IMR-90 (cell line): ENCODE measurements at regions not wholly inside any gene's neighbourhood (a gene's known extent, or its start where the extent isn't known, plus 50 kb on each side); places are given as distances from the start of the nearest gene placed in this dataset.

Source experiments
- ATAC-seq: fragments of 200-7000 bp; cut with Tn5 transposase; 2 replicates; pipeline ENCODE4 v1.9.1; 2020; ENCODE audit warnings: low read depth, mild to moderate bottlenecking, moderate library complexity
- BruUV-seq: library from RNA; stranded (reverse); fragments of 400-500 nt; replicated peaks from 2 replicates; lab custom pipeline; 2021; lab: Mats Ljungman, UMichigan
- CTCF ChIA-PET: fragments of 300-600 bp; formaldehyde crosslinking; extraction: SDS; loops from one replicate; lab custom pipeline; 2021; ENCODE audit warnings: antibody characterized with exemption; lab: Yijun Ruan, JAX
- POLR2A ChIA-PET: fragments of 300-600 bp; sonication (Branson Sonifier 250); formaldehyde crosslinking; loops from one replicate; lab custom pipeline; 2022; ENCODE audit warnings: antibody characterized with exemption; ENCODE audit not compliant: unreplicated experiment; lab: Charles Lee
- DNase-seq: peaks from one replicate; pipeline ENCODE4 v3.0.0; 2013
- H2AFZ ChIP-seq: replicated peaks from 2 replicates; pipeline ENCODE3; 2013; ENCODE audit warnings: low read length, mild to moderate bottlenecking; ENCODE audit not compliant: poor library complexity
- H2AK5ac ChIP-seq: 2 replicates; pipeline ENCODE4 v1.6.1; 2013; ENCODE audit warnings: low read depth, low read length, inconsistent platforms
- H2AK9ac ChIP-seq: replicated peaks from 2 replicates; pipeline ENCODE3; 2013; ENCODE audit warnings: mild to moderate bottlenecking, low read depth, low read length, moderate library complexity; ENCODE audit not compliant: poor library complexity
- H2BK120ac ChIP-seq: 2 replicates; pipeline ENCODE4 v1.6.1; 2013; ENCODE audit warnings: low read depth, low read length, inconsistent platforms
- H2BK15ac ChIP-seq: 3 replicates; pipeline ENCODE4 v1.6.1; 2013; ENCODE audit warnings: low read depth, low read length, inconsistent platforms
- H2BK20ac ChIP-seq: 2 replicates; pipeline ENCODE4 v1.6.1; 2013; ENCODE audit warnings: low read depth, mild to moderate bottlenecking, inconsistent platforms, low read length, moderate library complexity
- H2BK5ac ChIP-seq: 2 replicates; pipeline ENCODE4 v1.6.1; 2013; ENCODE audit warnings: mild to moderate bottlenecking, low read depth, low read length, inconsistent platforms; ENCODE audit not compliant: poor library complexity, severe bottlenecking
- H3K14ac ChIP-seq: replicated peaks from 2 replicates; pipeline ENCODE4 v1.6.1; 2013; ENCODE audit warnings: low read depth, low read length, inconsistent platforms
- H3K18ac ChIP-seq: 2 replicates; pipeline ENCODE4 v1.6.1; 2013; ENCODE audit warnings: low read depth, low read length, control low read depth
- H3K23ac ChIP-seq: 2 replicates; pipeline ENCODE4 v1.6.1; 2013; ENCODE audit warnings: low read depth, low read length, inconsistent platforms
- H3K27ac ChIP-seq: 2 replicates; pipeline ENCODE4 v1.5.1; 2013; ENCODE audit warnings: mild to moderate bottlenecking, control low read depth, low read length; ENCODE audit not compliant: insufficient read depth
- H3K27me3 ChIP-seq: 2 replicates; pipeline ENCODE4 v1.6.1; 2013; ENCODE audit warnings: low read length; ENCODE audit not compliant: control insufficient read depth, insufficient read depth
- H3K36me3 ChIP-seq: 2 replicates; pipeline ENCODE4 v1.6.1; 2013; ENCODE audit warnings: low read length, mixed read lengths; ENCODE audit not compliant: control insufficient read depth, insufficient read depth
- H3K4ac ChIP-seq: 2 replicates; pipeline ENCODE4 v1.6.1; 2013; ENCODE audit warnings: low read depth, low read length, inconsistent platforms
- H3K4me1 ChIP-seq: 2 replicates; pipeline ENCODE4 v1.6.1; 2013; ENCODE audit warnings: low read length, mixed read lengths; ENCODE audit not compliant: control insufficient read depth, insufficient read depth
- H3K4me2 ChIP-seq: 2 replicates; pipeline ENCODE4 v1.6.1; 2013; ENCODE audit warnings: low read depth, mild to moderate bottlenecking, control low read depth, low read length, moderate library complexity
- H3K4me3 ChIP-seq: 2 replicates; pipeline ENCODE4 v1.5.1; 2013; ENCODE audit warnings: low read depth, mild to moderate bottlenecking, control low read depth, low read length, moderate library complexity; ENCODE audit not compliant: insufficient read depth
- H3K56ac ChIP-seq: 2 replicates; pipeline ENCODE4 v1.6.1; 2013; ENCODE audit warnings: low read length, inconsistent platforms; ENCODE audit not compliant: insufficient read depth; ENCODE audit errors: extremely low read depth
- H3K79me1 ChIP-seq, 2 experiments: 2 replicates each; pipeline ENCODE4 v1.6.1; 2013; ENCODE audit warnings: low read length in 2 of 2, inconsistent platforms in 1 of 2, low read depth in 1 of 2
- H3K9ac ChIP-seq: 2 replicates; pipeline ENCODE4 v1.6.1; 2013; ENCODE audit warnings: low read depth, low read length, control low read depth
- H3K9me1 ChIP-seq: 2 replicates; pipeline ENCODE4 v1.6.1; 2013; ENCODE audit warnings: low read length, inconsistent platforms; ENCODE audit not compliant: insufficient read depth
- H3K9me3 ChIP-seq: 2 replicates; pipeline ENCODE4 v1.6.1; 2013; ENCODE audit warnings: low read length; ENCODE audit not compliant: control insufficient read depth, insufficient read depth
- H4K20me1 ChIP-seq: 2 replicates; pipeline ENCODE4 v1.6.1; 2013; ENCODE audit warnings: low read length, inconsistent platforms; ENCODE audit not compliant: insufficient read depth
- H4K5ac ChIP-seq: 2 replicates; pipeline ENCODE4 v1.6.1; 2013; ENCODE audit warnings: mild to moderate bottlenecking, low read depth, low read length, control low read depth
- H4K8ac ChIP-seq, 2 experiments: 2 replicates each; pipeline ENCODE4 v1.6.1; 2013; ENCODE audit warnings: low read depth in 2 of 2, low read length in 2 of 2, control low read depth in 1 of 2, inconsistent platforms in 1 of 2
- H4K91ac ChIP-seq: 2 replicates; pipeline ENCODE4 v1.6.1; 2013; ENCODE audit warnings: low read depth, low read length, inconsistent platforms; ENCODE audit not compliant: insufficient read depth
- CEBPB ChIP-seq: IDR thresholded peaks from 2 replicates; pipeline ENCODE4 v1.6.1; 2012; ENCODE audit warnings: low read depth, low read length, improper control_type of control experiment
- CHD1 ChIP-seq: IDR thresholded peaks from 2 replicates; pipeline ENCODE4 v1.6.1; 2012; ENCODE audit warnings: low read depth, low read length, improper control_type of control experiment
- FOS ChIP-seq: fragments of 150-350 bp; IDR thresholded peaks from 2 replicates; pipeline ENCODE4 v1.6.1; 2016; ENCODE audit warnings: low read depth, low read length
- MAFK ChIP-seq: IDR thresholded peaks from 2 replicates; pipeline ENCODE4 v1.6.1; 2012; ENCODE audit warnings: low read depth, low read length, improper control_type of control experiment
- MAZ ChIP-seq: IDR thresholded peaks from 2 replicates; pipeline ENCODE4 v1.6.1; 2012; ENCODE audit warnings: low read depth, mild to moderate bottlenecking, low read length, improper control_type of control experiment, moderate library complexity, borderline replicate concordance
- NFE2L2 ChIP-seq: fragments of 150-350 bp; IDR thresholded peaks from 2 replicates; pipeline ENCODE4 v1.6.1; 2016; ENCODE audit warnings: low read depth, mild to moderate bottlenecking, low read length
- POLR2A ChIP-seq: IDR thresholded peaks from 2 replicates; pipeline ENCODE4 v1.6.1; 2012; ENCODE audit warnings: mild to moderate bottlenecking, low read depth, low read length
- RAD21 ChIP-seq: IDR thresholded peaks from 2 replicates; pipeline ENCODE4 v1.6.1; 2012; ENCODE audit warnings: low read length, improper control_type of control experiment
- RFX5 ChIP-seq: IDR thresholded peaks from 2 replicates; pipeline ENCODE4 v1.8.0; 2012; ENCODE audit warnings: low read depth, mild to moderate bottlenecking, low read length, moderate library complexity
- WGBS, 2 experiments: methylation state at CpG; one replicate each; pipeline versions ENCODE4 v1.1.5 to v1.1.7; 2013; ENCODE audit warnings: missing lambda C conversion rate in 2 of 2; ENCODE audit not compliant: insufficient read length in 1 of 2; ENCODE audit errors: extremely low coverage in 2 of 2; 5-methylcytosine and 5-hydroxymethylcytosine counted together
- dilution Hi-C: fragments of 300-500 bp; cut with HindIII; formaldehyde crosslinking; loops from one replicate; pipeline ENCODE4 v1.14.3; 2018; ENCODE audit warnings: low sequenced_read_pairs; ENCODE audit not compliant: unreplicated experiment
- in situ Hi-C: fragments of 300-500 bp; cut with MboI; formaldehyde crosslinking; loops from 3 replicates; pipeline ENCODE4 v1.14.3; 2019; ENCODE audit warnings: low sequenced_read_pairs, inconsistent platforms, mixed read lengths
- intact Hi-C: fragments of 100-400 bp; cut with micrococcal nuclease; formaldehyde crosslinking; loops from 2 replicates; pipeline ENCODE4 v1.10.0; 2022
- TF ChIP-seq, protein P1 (sequence below): fragments of 150-350 bp; IDR thresholded peaks from 2 replicates; pipeline ENCODE4 v1.6.1; 2017; ENCODE audit warnings: mild to moderate bottlenecking, antibody characterized with exemption, low read length, low read depth
- TF ChIP-seq, protein P2 (sequence below): conservative IDR thresholded peaks from 2 replicates; pipeline ENCODE4 v1.5.1; 2012; ENCODE audit warnings: mild to moderate bottlenecking, low read depth, low read length, improper control_type of control experiment

DNA sequence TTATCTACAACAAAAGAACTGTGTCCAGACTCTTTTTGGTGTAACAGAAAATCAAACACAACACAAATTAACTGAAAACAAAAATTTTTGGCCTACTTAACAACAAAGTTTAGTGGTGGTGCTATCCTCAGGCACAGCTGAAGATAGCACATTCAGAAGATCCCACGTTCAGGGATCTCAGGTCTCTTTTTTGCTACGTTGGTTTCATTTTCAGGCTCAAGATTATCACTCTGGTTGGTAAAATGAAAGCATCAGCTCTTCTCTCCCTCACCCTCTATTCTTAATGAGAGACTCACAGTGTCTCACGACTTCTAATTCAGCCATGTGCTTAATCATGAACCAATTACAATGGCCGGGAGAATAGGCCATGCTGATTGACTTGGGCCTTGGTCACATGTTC, 146.9 kb upstream of the PTPRG start:
- H3K23ac ChIP-seq = no peak overlapping the region
- no peak overlapping the region for H2BK5ac ChIP-seq
- no peak overlapping the region for H4K91ac ChIP-seq
- no peak overlapping the region for H2AFZ ChIP-seq
- no peak overlapping the region for H2BK15ac ChIP-seq
- H2BK20ac ChIP-seq = no peak overlapping the region
- no peak overlapping the region for H3K18ac ChIP-seq
- no peak overlapping the region for H3K27ac ChIP-seq
- H3K4me3 ChIP-seq = no peak overlapping the region
- intact Hi-C loops (no loop called here), dilution Hi-C loops (no loop called here), in situ Hi-C loops (no loop called here)
- POLR2A ChIA-PET = no interaction called here
- no peak for DNase-seq
- no TSS peak for BruUV-seq
- H3K4ac ChIP-seq = no peak overlapping the region
- no CpG with 5 or more reads among the region's 4 CpGs for WGBS, 2 experiments
- H4K20me1 ChIP-seq = no peaks in the 10 kb centered on the region
- H4K5ac ChIP-seq = no peak overlapping the region
- ATAC-seq = no peak
- H3K79me1 ChIP-seq = no peaks in the 10 kb centered on the region
- H3K27me3 ChIP-seq = no peaks in the 10 kb centered on the region
- H2BK120ac ChIP-seq = no peak overlapping the region
- H4K8ac ChIP-seq = no peak overlapping the region
- no peak overlapping the region for H3K14ac ChIP-seq
- H3K9me1 ChIP-seq = no peaks in the 10 kb centered on the region
- no peaks in the 10 kb centered on the region for H3K9me3 ChIP-seq
- no peaks in the 10 kb centered on the region for H3K4me1 ChIP-seq
- H3K4me2 ChIP-seq = no peak overlapping the region
- no peak overlapping the region for H3K9ac ChIP-seq
- no peaks in the 10 kb centered on the region for H3K36me3 ChIP-seq
- no peak overlapping the region for H2AK5ac ChIP-seq
- no peak overlapping the region for H3K56ac ChIP-seq
- CTCF ChIA-PET = no interaction called here
- H2AK9ac ChIP-seq = no peak overlapping the region
- no peak for TF ChIP-seq MAZ
- no peak for TF ChIP-seq CEBPB
- TF ChIP-seq, protein P1, sequence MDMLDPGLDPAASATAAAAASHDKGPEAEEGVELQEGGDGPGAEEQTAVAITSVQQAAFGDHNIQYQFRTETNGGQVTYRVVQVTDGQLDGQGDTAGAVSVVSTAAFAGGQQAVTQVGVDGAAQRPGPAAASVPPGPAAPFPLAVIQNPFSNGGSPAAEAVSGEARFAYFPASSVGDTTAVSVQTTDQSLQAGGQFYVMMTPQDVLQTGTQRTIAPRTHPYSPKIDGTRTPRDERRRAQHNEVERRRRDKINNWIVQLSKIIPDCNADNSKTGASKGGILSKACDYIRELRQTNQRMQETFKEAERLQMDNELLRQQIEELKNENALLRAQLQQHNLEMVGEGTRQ = no peak
- no peak for TF ChIP-seq MAFK
- no peak for TF ChIP-seq NFE2L2
- no peak for TF ChIP-seq RFX5
- no peak for TF ChIP-seq CHD1
- TF ChIP-seq POLR2A = no peak
- TF ChIP-seq FOS = no peak
- TF ChIP-seq RAD21 = no peak
- TF ChIP-seq, protein P2, sequence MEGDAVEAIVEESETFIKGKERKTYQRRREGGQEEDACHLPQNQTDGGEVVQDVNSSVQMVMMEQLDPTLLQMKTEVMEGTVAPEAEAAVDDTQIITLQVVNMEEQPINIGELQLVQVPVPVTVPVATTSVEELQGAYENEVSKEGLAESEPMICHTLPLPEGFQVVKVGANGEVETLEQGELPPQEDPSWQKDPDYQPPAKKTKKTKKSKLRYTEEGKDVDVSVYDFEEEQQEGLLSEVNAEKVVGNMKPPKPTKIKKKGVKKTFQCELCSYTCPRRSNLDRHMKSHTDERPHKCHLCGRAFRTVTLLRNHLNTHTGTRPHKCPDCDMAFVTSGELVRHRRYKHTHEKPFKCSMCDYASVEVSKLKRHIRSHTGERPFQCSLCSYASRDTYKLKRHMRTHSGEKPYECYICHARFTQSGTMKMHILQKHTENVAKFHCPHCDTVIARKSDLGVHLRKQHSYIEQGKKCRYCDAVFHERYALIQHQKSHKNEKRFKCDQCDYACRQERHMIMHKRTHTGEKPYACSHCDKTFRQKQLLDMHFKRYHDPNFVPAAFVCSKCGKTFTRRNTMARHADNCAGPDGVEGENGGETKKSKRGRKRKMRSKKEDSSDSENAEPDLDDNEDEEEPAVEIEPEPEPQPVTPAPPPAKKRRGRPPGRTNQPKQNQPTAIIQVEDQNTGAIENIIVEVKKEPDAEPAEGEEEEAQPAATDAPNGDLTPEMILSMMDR = no peak
